ENCODE measurements at regions not wholly inside any gene's neighbourhood (a gene's known extent, or its start where the extent isn't known, plus 50 kb on each side); places are given as distances from the start of the nearest gene placed in this dataset.
"Not testable (repeated sequence)": the region's sequence is repeated elsewhere in the genome, so short reads cannot be mapped to it uniquely, and the experiment has no call there.

- TF ChIP-seq, protein P1, sequence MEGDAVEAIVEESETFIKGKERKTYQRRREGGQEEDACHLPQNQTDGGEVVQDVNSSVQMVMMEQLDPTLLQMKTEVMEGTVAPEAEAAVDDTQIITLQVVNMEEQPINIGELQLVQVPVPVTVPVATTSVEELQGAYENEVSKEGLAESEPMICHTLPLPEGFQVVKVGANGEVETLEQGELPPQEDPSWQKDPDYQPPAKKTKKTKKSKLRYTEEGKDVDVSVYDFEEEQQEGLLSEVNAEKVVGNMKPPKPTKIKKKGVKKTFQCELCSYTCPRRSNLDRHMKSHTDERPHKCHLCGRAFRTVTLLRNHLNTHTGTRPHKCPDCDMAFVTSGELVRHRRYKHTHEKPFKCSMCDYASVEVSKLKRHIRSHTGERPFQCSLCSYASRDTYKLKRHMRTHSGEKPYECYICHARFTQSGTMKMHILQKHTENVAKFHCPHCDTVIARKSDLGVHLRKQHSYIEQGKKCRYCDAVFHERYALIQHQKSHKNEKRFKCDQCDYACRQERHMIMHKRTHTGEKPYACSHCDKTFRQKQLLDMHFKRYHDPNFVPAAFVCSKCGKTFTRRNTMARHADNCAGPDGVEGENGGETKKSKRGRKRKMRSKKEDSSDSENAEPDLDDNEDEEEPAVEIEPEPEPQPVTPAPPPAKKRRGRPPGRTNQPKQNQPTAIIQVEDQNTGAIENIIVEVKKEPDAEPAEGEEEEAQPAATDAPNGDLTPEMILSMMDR (IDR thresholded peaks at IDR 0.05; ENCODE audit: insufficient read depth, low read depth, low read length), result not testable (repeated sequence)
- TF ChIP-seq EZH2 (IDR thresholded peaks at IDR 0.05; ENCODE audit: insufficient read depth, low read length), result not testable (repeated sequence)
Observed at GRCh38 chr11:3498356-3498755, 119.4 kb upstream of the ZNF195 start.

All from astrocyte (in vitro differentiated cells and primary cell).